Type B pancreatic cell (in vitro differentiated cells): ENCODE measurements at regions not wholly inside any gene's neighbourhood (a gene's known extent, or its start where the extent isn't known, plus 50 kb on each side); places are given as distances from the start of the nearest gene placed in this dataset.

ENCODE experiments used
- DNase-seq: peaks from one replicate; pipeline ENCODE4 v3.0.0; 2021; ENCODE audit warnings: mixed read lengths; ENCODE audit not compliant: unreplicated experiment; ENCODE audit errors: extremely low spot score
- H3K27ac Mint-ChIP-seq: 2 replicates; pipeline ENCODE4 v1.8.0; 2021; ENCODE audit warnings: mild to moderate bottlenecking, mixed read lengths
- H3K27me3 Mint-ChIP-seq: 2 replicates; pipeline ENCODE4 v1.8.0; 2021; ENCODE audit warnings: mixed read lengths
- H3K36me3 Mint-ChIP-seq: 2 replicates; pipeline ENCODE4 v1.8.0; 2021; ENCODE audit warnings: mixed read lengths
- H3K4me1 Mint-ChIP-seq: one replicate; pipeline ENCODE4 v1.8.0; 2021; ENCODE audit warnings: mixed read lengths; ENCODE audit not compliant: unreplicated experiment
- H3K4me3 Mint-ChIP-seq: 2 replicates; pipeline ENCODE4 v1.8.0; 2021; ENCODE audit warnings: mild to moderate bottlenecking, mixed read lengths
- H3K9me3 Mint-ChIP-seq: 2 replicates; pipeline ENCODE4 v1.8.0; 2021; ENCODE audit warnings: mixed read lengths
- TF ChIP-seq, protein P1 (sequence below): fragments of 200-600 bp; sonication (generic); conservative IDR thresholded peaks from 2 replicates; pipeline ENCODE4 v1.5.0; 2021; ENCODE audit warnings: antibody characterized with exemption, mild to moderate bottlenecking

- H3K4me1 Mint-ChIP-seq = peaks cover 10% of the 10 kb centered on the region
- H3K27ac Mint-ChIP-seq = no peak overlapping the region
- no peaks in the 10 kb centered on the region for H3K36me3 Mint-ChIP-seq
- no peak overlapping the region for H3K4me3 Mint-ChIP-seq
- H3K27me3 Mint-ChIP-seq = no peaks in the 10 kb centered on the region
- peaks cover 3% of the 10 kb centered on the region for H3K9me3 Mint-ChIP-seq
- TF ChIP-seq, protein P1, sequence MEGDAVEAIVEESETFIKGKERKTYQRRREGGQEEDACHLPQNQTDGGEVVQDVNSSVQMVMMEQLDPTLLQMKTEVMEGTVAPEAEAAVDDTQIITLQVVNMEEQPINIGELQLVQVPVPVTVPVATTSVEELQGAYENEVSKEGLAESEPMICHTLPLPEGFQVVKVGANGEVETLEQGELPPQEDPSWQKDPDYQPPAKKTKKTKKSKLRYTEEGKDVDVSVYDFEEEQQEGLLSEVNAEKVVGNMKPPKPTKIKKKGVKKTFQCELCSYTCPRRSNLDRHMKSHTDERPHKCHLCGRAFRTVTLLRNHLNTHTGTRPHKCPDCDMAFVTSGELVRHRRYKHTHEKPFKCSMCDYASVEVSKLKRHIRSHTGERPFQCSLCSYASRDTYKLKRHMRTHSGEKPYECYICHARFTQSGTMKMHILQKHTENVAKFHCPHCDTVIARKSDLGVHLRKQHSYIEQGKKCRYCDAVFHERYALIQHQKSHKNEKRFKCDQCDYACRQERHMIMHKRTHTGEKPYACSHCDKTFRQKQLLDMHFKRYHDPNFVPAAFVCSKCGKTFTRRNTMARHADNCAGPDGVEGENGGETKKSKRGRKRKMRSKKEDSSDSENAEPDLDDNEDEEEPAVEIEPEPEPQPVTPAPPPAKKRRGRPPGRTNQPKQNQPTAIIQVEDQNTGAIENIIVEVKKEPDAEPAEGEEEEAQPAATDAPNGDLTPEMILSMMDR = no peak
- no peak for DNase-seq
Measured at GRCh38 chr6:92361990-92362389, 1057.4 kb downstream of the EPHA7 start.

DNA sequence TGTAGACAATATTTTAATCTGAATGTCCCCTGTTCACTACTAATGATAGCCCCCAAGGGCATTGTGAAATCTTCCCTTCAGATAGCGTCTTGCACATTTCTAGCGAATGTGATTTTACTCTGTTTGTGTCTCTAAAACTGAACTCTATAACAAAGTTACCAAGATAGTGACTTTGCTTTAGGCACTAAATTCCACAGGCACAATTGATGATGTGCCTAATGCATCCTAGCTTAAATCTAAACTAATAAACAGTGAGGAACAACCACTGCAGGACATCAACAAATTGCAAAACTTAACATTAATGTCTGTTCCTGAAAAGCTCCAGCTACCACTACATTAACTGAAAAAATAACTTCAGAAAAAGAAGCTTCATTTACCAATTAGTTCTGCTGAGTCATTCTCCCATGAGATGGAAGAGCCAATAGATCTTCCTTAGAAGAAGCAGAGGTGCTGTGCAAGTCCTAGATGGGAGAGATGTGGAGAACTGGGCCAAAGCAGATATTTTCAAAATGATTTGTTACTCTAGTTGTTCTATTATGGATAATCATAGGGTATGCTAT, 1065.0 kb downstream of the EPHA7 start:
- H3K4me1 Mint-ChIP-seq = peaks cover 5% of the 10 kb centered on the region
- TF ChIP-seq, protein P1 = no peak
- no peaks in the 10 kb centered on the region for H3K36me3 Mint-ChIP-seq
- DNase-seq = no peak
- no peaks in the 10 kb centered on the region for H3K27me3 Mint-ChIP-seq
- no peak overlapping the region for H3K4me3 Mint-ChIP-seq
- no peaks in the 10 kb centered on the region for H3K9me3 Mint-ChIP-seq
- H3K27ac Mint-ChIP-seq = no peak overlapping the region

DNA sequence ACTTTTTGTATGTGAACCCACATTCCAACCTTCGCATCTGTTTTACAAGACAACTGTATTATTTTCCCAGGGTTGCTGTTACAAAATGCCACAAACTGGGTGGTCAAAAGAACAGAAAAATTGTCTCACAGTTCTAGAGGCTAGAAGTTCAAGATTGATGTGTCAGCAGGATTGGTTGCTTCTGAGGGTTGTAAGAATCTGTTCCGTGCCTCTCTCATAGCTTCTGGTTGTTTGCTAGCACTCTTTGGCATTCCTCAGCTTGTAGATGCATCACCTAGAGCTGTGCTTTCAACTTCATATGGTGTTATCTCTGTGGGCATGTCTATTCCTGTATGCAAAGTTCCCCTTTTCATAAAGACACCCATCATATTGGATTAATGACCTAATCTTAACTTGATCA, 1067.2 kb downstream of the EPHA7 start:
- Mint-ChIP-seq H3K27ac (no peak overlapping the region), H3K4me3 (no peak overlapping the region), H3K36me3 (no peaks in the 10 kb centered on the region), H3K27me3 (no peaks in the 10 kb centered on the region), H3K4me1 (peaks cover 5% of the 10 kb centered on the region), H3K9me3 (no peaks in the 10 kb centered on the region)
- no peak for DNase-seq
- TF ChIP-seq, protein P1 = no peak

DNA sequence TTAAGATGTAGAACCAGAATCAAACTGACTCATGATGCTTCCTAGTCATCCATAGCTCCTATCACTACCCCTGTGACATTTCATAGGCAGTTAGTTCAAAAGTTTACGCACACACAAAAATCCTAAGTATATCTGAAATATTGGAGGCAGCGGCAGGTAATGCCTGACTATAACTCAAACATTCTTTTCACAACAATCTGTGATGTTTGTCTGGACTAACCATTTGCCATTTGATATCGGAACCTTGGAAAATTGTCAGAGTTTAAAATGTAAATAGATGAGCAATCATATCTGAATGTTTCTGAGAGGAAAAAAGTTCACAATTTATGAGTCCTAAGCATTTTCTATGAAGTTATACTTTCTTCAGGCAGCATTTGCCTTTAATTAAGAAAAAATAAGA, 1078.2 kb downstream of the EPHA7 start:
- TF ChIP-seq, protein P1 = no peak
- Mint-ChIP-seq H3K9me3 (no peaks in the 10 kb centered on the region), H3K4me3 (no peak overlapping the region), H3K27ac (no peak overlapping the region), H3K27me3 (no peaks in the 10 kb centered on the region), H3K36me3 (no peaks in the 10 kb centered on the region), H3K4me1 (no peaks in the 10 kb centered on the region)
- no peak for DNase-seq

DNA sequence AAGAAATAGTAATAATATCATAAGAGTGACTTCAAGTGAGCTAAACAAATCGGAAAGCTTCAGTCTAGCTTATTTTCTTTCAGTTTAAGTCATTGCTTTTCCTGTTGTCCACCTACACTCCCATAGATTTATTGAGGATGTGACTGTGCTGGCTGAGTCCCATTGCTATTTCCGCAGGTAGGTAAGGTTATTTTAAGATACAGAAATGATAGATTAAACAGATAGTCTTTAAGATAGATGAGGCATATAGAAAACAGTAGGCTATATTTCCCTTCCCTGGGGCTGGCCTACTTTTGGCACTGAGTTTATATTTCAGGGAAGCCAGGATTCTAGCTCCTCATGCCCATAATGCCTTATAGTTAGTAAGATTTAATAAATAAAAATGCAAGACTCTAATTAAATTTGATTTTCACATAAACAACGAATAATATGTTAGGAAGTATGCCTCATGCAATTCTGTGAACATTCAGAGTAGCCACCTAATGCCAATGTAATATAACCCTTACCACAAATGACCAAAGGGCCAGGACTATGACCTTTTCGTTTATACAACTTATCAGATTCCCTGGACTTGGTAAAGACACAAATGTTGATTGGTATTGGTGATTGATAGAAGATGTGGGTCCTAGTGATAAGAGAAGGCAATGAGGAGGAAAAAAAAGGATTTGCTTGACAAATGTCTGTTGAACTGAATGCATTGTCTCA, 1079.3 kb downstream of the EPHA7 start:
- H3K36me3 Mint-ChIP-seq = no peaks in the 10 kb centered on the region
- TF ChIP-seq, protein P1 = no peak
- no peaks in the 10 kb centered on the region for H3K27me3 Mint-ChIP-seq
- H3K27ac Mint-ChIP-seq = no peak overlapping the region
- DNase-seq = no peak
- H3K4me3 Mint-ChIP-seq = no peak overlapping the region
- H3K4me1 Mint-ChIP-seq = no peaks in the 10 kb centered on the region
- no peaks in the 10 kb centered on the region for H3K9me3 Mint-ChIP-seq
